Activated T-cell treated with anti-CD3 and anti-CD28 coated beads for 48 hours (primary cell): ENCODE measurements at regions not wholly inside any gene's neighbourhood (a gene's known extent, or its start where the extent isn't known, plus 50 kb on each side); places are given as distances from the start of the nearest gene placed in this dataset.

Source experiments
- DNase-seq: peaks from one replicate; pipeline ENCODE4 v3.0.0-alpha.2; 2020; ENCODE audit warnings: low read depth

GRCh38 chr13:82803341-82803740 is 1078.9 kb downstream of the SLITRK1 start:
- DNase-seq = no peak

DNA sequence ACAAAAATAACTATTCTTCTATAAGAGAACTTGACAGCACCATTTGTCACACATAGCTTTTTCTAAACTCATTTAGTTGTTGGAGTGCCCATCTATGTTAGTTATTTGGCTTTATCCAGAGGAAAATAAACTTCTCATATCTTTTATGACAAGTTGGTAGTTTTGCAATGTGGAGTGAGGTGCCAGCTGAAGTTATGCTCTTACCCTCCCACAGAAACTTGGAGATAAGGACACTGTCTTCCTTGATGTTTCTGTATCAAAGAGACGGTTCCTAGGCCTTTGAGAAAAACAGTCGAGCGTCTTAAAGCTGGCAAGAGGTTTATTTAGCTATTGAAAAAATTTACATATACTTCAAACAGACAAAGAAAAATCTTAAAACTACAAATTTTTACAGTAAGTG is 1079.7 kb downstream of the SLITRK1 start:
- DNase-seq = no peak

- no peak for DNase-seq
Measured at GRCh38 chr13:82800391-82800790, 1081.9 kb downstream of the SLITRK1 start.

- DNase-seq = no peak
Measured at GRCh38 chr13:82797876-82798275, 1084.4 kb downstream of the SLITRK1 start.

GRCh38 chr13:82791035-82791434 is 1091.2 kb downstream of the SLITRK1 start:
- no peak for DNase-seq

DNA sequence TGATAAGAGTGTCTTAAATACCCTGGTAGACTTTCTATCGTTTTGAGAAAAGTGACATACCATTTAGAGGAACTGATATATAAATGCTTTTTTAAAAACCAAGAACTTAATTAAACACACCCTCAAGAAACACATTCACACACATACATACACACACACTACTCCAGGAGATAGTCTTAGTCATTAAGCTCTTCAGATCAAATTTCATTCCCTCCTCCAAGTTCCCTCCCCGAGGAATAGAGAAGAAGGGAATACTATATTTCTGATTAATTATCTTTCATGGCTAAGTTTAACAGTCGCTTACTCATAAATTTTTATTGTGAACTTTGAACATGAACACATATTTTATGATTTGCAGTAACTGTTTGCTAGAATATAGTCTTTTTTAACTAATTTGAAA is 1109.5 kb downstream of the SLITRK1 start:
- DNase-seq = no peak

GRCh38 chr13:82766732-82767321 is 1115.4 kb downstream of the SLITRK1 start:
- no peak for DNase-seq

DNA sequence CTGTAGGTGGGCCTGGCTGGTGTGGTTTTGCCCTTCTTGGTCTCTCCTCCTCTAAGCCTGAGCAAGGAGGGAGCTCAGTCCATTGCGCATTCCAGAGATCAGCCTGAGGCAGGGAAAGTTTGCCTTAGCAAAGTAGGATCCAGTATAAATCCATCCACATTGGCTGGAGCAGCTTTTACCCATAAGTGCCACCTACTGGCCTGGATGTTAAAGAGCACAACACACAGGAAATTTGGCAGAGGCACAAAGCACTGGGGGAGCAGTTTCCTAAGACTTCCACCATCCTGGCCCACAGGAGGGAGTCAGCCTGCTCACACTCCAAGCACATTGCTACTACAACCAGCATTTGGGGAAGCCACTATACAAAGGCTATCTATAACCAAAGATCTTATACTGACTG is 1124.2 kb downstream of the SLITRK1 start:
- no peak for DNase-seq

DNA sequence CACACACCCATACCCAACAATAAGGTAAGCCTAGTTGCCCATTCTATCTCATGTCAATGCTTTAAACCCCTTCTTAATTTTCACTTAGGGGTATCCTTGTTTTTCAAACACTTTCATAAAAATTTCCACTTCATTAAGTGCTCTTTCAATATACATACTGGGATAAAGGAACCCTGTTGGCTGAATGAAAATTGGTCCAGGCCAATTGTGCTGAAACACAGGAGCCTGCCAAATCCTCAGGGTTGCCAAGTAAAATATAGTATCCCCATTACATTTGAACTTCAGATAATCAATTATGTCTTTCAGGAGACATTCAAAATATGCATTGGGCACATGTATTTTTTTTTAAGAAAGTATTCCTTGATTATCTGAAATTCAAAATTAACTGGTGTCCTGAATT is 1131.1 kb downstream of the SLITRK1 start:
- DNase-seq = no peak

GRCh38 chr13:82749551-82749950 is 1132.7 kb downstream of the SLITRK1 start:
- DNase-seq = no peak

DNA sequence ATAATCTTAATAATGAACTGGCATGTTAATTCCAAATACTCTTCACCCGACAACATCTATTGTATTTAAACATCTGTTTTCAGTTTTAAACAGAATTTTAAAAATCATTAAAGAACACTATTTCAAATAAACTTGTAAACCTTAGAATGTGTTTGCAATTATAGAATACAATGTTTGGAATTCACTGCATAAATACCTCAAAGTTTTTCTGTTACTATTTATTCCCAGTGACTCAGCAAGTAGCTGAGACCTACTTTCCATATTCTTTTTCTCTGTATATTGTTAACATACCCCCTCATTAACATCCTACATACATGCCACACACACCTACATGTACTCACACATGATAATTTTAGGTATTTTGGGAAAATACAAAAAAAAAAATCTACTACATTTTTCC is 1134.3 kb downstream of the SLITRK1 start:
- DNase-seq = no peak

- DNase-seq = no peak
Measured at GRCh38 chr13:82747291-82747690, 1135.0 kb downstream of the SLITRK1 start.

DNA sequence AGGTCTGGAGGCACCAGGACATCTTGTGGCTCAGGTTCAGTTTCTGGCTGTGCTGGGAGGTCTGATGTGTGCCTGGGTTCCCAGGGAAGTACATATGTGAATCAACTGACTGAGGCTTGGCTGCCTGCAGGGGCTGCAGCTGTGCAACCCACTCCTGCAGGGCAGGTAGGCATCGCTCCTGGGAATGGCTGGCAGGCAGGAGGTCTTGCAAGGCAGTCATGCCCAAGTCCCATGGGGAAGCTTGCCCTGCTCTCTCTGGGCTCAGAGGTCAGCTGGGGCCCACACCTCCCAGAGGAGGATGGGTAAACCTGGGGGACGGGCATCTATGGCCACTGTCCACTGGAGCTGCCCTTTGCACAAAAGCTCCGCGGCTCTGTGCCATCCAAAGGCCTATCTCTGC is 1141.8 kb downstream of the SLITRK1 start:
- no peak for DNase-seq

DNA sequence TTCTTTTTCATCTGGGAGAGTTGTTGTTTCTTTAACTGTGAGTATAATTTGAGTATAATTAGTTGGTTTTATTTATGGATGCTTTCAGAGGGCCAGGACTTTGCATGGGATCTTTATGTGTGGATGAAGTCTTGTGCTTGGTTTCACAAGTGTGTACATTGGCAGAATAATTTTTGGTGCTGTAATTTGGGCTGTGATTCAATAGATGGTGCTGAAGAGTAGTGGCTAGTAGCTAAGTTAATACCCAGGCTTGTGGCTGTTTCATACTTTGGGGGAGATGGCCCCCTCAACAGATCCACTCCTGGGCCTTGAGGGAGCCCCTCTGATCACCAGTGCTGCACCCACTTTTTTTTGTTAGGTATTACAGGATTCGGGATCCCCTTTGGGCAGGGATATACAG is 1142.4 kb downstream of the SLITRK1 start:
- DNase-seq = no peak

- no peak for DNase-seq
Measured at GRCh38 chr13:82729401-82729800, 1152.9 kb downstream of the SLITRK1 start.

DNA sequence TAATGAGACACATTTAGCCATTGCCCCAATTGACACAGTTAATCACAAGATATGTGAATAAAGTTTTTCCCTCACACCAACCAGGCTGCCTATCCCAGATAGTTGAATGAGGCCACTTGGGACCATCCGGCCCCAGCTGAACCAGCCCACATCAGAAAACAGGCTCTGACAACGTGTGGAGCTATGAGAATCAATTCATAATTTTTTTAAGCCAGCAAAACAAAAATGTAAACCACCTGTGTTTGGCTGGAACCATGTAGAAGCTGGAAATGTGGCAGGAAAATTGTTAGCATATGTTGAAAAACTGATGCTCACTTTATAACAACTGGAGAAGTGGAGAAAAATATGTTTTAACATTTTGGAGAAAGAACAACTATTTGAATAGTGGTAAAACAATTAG is 1161.3 kb downstream of the SLITRK1 start:
- DNase-seq = no peak

DNA sequence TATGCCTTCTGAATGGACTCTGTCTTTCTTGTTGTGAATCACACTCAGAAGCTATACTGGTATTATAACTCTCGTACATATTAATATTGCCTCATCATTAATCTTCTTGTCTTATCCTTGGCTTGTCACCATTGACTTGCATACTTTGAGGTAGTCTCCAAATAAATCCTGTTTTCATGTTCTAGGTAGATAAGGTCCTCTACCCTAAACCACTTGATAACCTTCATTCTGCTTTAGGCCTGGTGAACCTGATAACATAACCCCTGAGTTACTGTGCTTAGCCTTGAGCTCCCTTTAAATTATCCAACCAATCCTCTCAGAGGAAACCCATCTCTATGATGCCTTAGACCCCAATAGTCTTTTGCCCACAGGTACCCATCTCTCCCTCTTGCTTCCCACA is 1162.3 kb downstream of the SLITRK1 start:
- no peak for DNase-seq

GRCh38 chr13:82717249-82717648 is 1165.0 kb downstream of the SLITRK1 start:
- no peak for DNase-seq

GRCh38 chr13:82713687-82714405 is 1168.4 kb downstream of the SLITRK1 start:
- no peak for DNase-seq

DNA sequence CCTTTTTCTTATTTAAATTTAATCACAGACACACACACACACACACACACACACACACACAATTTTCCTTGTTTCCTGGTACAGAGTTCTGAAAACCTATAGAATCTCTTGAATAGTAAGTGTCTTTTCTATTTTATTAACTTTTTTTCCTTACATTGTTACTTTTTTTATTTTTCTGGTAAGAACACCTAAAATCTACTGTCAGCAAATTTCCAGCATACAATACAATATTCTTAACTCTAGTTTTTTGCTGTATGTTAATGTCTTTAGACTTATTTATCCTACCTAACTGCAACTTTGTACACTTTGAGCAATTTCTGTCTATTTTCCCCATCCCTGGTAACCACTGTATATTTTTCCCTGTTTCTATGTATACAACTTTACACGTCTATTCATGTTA is 1179.8 kb downstream of the SLITRK1 start:
- DNase-seq = no peak

GRCh38 chr13:82701020-82701419 is 1181.3 kb downstream of the SLITRK1 start:
- DNase-seq = no peak

DNA sequence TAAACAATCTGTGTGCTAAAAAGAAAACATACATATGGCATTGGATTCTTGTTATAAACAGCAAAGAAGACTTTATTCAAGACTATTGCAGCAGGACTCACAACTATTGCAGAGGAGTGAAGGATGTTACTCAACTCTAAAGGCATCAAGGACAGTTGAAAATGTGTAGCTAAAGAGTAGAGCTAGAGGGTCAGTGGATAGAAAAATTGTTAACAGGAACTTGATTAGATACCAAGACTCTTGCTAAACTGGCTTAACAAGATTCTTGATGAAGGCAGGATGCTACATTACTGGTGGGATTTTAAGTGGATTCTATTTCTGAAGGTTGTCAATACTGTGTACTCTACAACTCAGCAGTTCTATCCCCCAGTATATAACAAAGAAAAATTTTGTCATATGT is 1183.3 kb downstream of the SLITRK1 start:
- no peak for DNase-seq

GRCh38 chr13:82698383-82698782 is 1183.9 kb downstream of the SLITRK1 start:
- no peak for DNase-seq

- no peak for DNase-seq
Measured at GRCh38 chr13:82693607-82694006, 1188.7 kb downstream of the SLITRK1 start.
